ENCODE measurements at regions not wholly inside any gene's neighbourhood (a gene's known extent, or its start where the extent isn't known, plus 50 kb on each side); places are given as distances from the start of the nearest gene placed in this dataset.

DNA sequence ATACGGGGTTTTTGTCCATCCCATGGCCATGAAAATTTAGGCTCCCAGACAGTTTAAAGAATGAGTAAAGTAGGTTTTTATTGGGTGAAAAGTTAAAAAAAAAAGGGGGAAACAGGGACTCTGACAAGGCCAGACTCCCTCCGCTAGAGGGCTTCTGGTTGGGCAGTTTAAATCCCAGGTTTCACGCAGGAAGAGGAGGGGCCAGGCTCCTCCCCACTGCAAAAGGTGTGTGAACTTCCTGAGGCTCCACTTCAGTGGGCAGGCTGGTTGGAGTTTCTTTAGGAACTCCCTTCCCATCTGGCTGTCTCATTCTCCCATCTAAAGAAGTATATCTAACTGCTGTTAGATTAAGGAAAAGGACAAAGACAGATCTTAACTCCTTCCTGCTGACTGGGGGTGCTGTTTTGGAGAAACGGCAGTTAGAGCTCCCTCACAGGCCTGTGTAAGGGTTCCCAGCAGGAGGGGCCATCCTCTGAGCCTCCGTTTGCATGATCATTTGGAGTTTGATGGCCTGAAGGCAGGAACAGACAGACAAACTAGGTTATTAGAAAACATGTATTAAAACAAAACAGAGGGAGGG is 1160.7 kb downstream of the CNTNAP5 start:
- WGBS, 2 donors (ENCODE audit: low coverage in 1 of 2): 75 to 100% methylated on average over 2 to 5 of the region's 5 CpGs
- Histone ChIP-seq H3K4me1 (no peaks in the 10 kb centered on the region), H3K9me3 (no peaks in the 10 kb centered on the region), H3K36me3 (no peaks in the 10 kb centered on the region), H3K27ac (no peak overlapping the region), H3K4me3 (no peak overlapping the region), H3K27me3 (no peaks in the 10 kb centered on the region)
- TF ChIP-seq, protein P1, sequence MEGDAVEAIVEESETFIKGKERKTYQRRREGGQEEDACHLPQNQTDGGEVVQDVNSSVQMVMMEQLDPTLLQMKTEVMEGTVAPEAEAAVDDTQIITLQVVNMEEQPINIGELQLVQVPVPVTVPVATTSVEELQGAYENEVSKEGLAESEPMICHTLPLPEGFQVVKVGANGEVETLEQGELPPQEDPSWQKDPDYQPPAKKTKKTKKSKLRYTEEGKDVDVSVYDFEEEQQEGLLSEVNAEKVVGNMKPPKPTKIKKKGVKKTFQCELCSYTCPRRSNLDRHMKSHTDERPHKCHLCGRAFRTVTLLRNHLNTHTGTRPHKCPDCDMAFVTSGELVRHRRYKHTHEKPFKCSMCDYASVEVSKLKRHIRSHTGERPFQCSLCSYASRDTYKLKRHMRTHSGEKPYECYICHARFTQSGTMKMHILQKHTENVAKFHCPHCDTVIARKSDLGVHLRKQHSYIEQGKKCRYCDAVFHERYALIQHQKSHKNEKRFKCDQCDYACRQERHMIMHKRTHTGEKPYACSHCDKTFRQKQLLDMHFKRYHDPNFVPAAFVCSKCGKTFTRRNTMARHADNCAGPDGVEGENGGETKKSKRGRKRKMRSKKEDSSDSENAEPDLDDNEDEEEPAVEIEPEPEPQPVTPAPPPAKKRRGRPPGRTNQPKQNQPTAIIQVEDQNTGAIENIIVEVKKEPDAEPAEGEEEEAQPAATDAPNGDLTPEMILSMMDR (IDR thresholded peaks at IDR 0.05): no peak
- TF ChIP-seq POLR2AphosphoS5 (IDR thresholded peaks at IDR 0.05) (no peak), POLR2A (IDR thresholded peaks at IDR 0.05) (no peak), EP300 (IDR thresholded peaks at IDR 0.05) (no peak)
- no peak for ATAC-seq

DNA sequence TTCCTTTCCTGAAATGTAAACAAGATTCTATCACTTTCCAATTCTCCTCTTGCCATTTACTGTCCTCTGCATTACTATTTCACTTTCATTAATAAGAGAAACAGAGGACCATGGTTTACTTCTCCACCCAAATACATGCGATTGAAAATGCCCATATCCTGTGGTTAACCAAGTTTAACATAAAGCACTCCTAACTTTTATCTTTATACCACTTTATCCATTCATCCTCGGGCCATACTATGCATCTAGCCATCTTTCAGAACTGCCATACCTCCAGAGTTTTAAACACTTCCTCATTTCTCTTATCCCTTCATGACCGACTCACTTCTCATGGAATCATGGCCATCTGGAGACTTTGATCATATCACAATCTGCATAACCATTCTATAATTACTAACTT is 1182.3 kb downstream of the CNTNAP5 start:
- Histone ChIP-seq H3K4me3 (no peak overlapping the region), H3K9me3 (peaks cover 0 to 1% (median 0%) of the 10 kb centered on the region in 3 donors), H3K4me1 (no peaks in the 10 kb centered on the region), H3K27me3 (no peaks in the 10 kb centered on the region), H3K36me3 (no peaks in the 10 kb centered on the region), H3K27ac (no peak overlapping the region)
- TF ChIP-seq EP300 (IDR thresholded peaks at IDR 0.05) (no peak), POLR2A (IDR thresholded peaks at IDR 0.05) (no peak), POLR2AphosphoS5 (IDR thresholded peaks at IDR 0.05) (no peak)
- TF ChIP-seq, protein P1 (IDR thresholded peaks at IDR 0.05): no peak
- 91% methylated on average over 3 of the region's 3 CpGs for WGBS, 2 donors (ENCODE audit: low coverage in 1 of 2)
- ATAC-seq: no peak

DNA sequence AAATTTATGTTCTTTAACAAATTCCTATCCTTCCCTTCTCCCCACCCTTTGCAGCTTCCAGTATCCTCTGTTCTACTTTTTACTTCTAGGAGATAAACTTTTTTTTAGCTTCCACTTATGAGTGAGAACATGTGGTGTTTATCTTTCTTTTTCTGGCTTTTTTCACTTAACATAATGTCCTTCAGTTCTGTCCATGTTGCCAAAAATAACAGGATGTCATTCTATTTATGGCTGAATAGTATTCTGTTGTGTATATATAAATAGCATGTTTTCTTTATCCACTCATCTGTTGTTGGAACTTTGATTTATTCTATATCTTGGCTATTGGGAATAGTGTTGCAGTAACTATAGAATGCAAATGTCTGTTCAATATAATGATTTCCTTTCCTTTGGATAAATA is 1191.2 kb downstream of the CNTNAP5 start:
- H3K27ac ChIP-seq: no peak overlapping the region
- no peaks in the 10 kb centered on the region for H3K4me1 ChIP-seq
- H3K4me3 ChIP-seq: no peak overlapping the region
- peaks cover 0 to 23% (median 0%) of the 10 kb centered on the region in 3 donors for H3K9me3 ChIP-seq
- no peaks in the 10 kb centered on the region for H3K36me3 ChIP-seq
- no peaks in the 10 kb centered on the region for H3K27me3 ChIP-seq
- no peak for ATAC-seq
- no peak for TF ChIP-seq POLR2A (IDR thresholded peaks at IDR 0.05)

GRCh38 chr2:125224188-125224587 is 1199.1 kb downstream of the CNTNAP5 start:
- Histone ChIP-seq H3K36me3 (no peaks in the 10 kb centered on the region), H3K9me3 (peaks cover 0 to 10% (median 0%) of the 10 kb centered on the region in 3 donors)
- WGBS, 2 donors (ENCODE audit: low coverage in 1 of 2): 100% methylated on average over 2 of the region's 6 CpGs; no CpG with 5 or more reads in 1 of the 2 donors

GRCh38 chr2:125224830-125225229 is 1199.7 kb downstream of the CNTNAP5 start:
- Histone ChIP-seq H3K36me3 (no peaks in the 10 kb centered on the region), H3K27ac (no peak overlapping the region), H3K27me3 (no peaks in the 10 kb centered on the region), H3K4me1 (no peaks in the 10 kb centered on the region), H3K4me3 (no peak overlapping the region), H3K9me3 (peaks cover 0 to 10% (median 0%) of the 10 kb centered on the region in 3 donors)
- no peak for ATAC-seq
- WGBS, 2 donors (ENCODE audit: low coverage in 1 of 2): 100% methylated on average over 1 to 2 of the region's 3 CpGs
- TF ChIP-seq POLR2A (IDR thresholded peaks at IDR 0.05) (no peak), POLR2AphosphoS5 (IDR thresholded peaks at IDR 0.05) (no peak), EP300 (IDR thresholded peaks at IDR 0.05) (no peak)
- TF ChIP-seq, protein P1 (IDR thresholded peaks at IDR 0.05): no peak

More at GRCh38 chr2:125224188-125224587, 1199.1 kb downstream of the CNTNAP5 start:
- no peak for TF ChIP-seq EP300 (IDR thresholded peaks at IDR 0.05)
- no peak for TF ChIP-seq POLR2AphosphoS5 (IDR thresholded peaks at IDR 0.05)
- TF ChIP-seq POLR2A (IDR thresholded peaks at IDR 0.05): no peak
- TF ChIP-seq, protein P1 (IDR thresholded peaks at IDR 0.05): no peak
- H3K27me3 ChIP-seq: no peaks in the 10 kb centered on the region
- H3K4me3 ChIP-seq: no peak overlapping the region
- ATAC-seq: no peak
- no peak overlapping the region for H3K27ac ChIP-seq
- H3K4me1 ChIP-seq: no peaks in the 10 kb centered on the region
